IMR-90 (cell line): ENCODE measurements at regions not wholly inside any gene's neighbourhood (a gene's known extent, or its start where the extent isn't known, plus 50 kb on each side); places are given as distances from the start of the nearest gene placed in this dataset.

Experiments
- ATAC-seq: fragments of 200-7000 bp; cut with Tn5 transposase; 2 replicates; pipeline ENCODE4 v1.9.1; 2020; ENCODE audit warnings: low read depth, mild to moderate bottlenecking, moderate library complexity
- BruUV-seq: library from RNA; stranded (reverse); fragments of 400-500 nt; replicated peaks from 2 replicates; lab custom pipeline; 2021; lab: Mats Ljungman, UMichigan
- CTCF ChIA-PET: fragments of 300-600 bp; formaldehyde crosslinking; extraction: SDS; loops from one replicate; lab custom pipeline; 2021; ENCODE audit warnings: antibody characterized with exemption; lab: Yijun Ruan, JAX
- POLR2A ChIA-PET: fragments of 300-600 bp; sonication (Branson Sonifier 250); formaldehyde crosslinking; loops from one replicate; lab custom pipeline; 2022; ENCODE audit warnings: antibody characterized with exemption; ENCODE audit not compliant: unreplicated experiment; lab: Charles Lee
- DNase-seq: peaks from one replicate; pipeline ENCODE4 v3.0.0; 2013
- H2AFZ ChIP-seq: replicated peaks from 2 replicates; pipeline ENCODE3; 2013; ENCODE audit warnings: low read length, mild to moderate bottlenecking; ENCODE audit not compliant: poor library complexity
- H2AK5ac ChIP-seq: 2 replicates; pipeline ENCODE4 v1.6.1; 2013; ENCODE audit warnings: low read depth, low read length, inconsistent platforms
- H2AK9ac ChIP-seq: replicated peaks from 2 replicates; pipeline ENCODE3; 2013; ENCODE audit warnings: mild to moderate bottlenecking, low read depth, low read length, moderate library complexity; ENCODE audit not compliant: poor library complexity
- H2BK120ac ChIP-seq: 2 replicates; pipeline ENCODE4 v1.6.1; 2013; ENCODE audit warnings: low read depth, low read length, inconsistent platforms
- H2BK15ac ChIP-seq: 3 replicates; pipeline ENCODE4 v1.6.1; 2013; ENCODE audit warnings: low read depth, low read length, inconsistent platforms
- H2BK20ac ChIP-seq: 2 replicates; pipeline ENCODE4 v1.6.1; 2013; ENCODE audit warnings: low read depth, mild to moderate bottlenecking, inconsistent platforms, low read length, moderate library complexity
- H2BK5ac ChIP-seq: 2 replicates; pipeline ENCODE4 v1.6.1; 2013; ENCODE audit warnings: mild to moderate bottlenecking, low read depth, low read length, inconsistent platforms; ENCODE audit not compliant: poor library complexity, severe bottlenecking
- H3K14ac ChIP-seq: replicated peaks from 2 replicates; pipeline ENCODE4 v1.6.1; 2013; ENCODE audit warnings: low read depth, low read length, inconsistent platforms
- H3K18ac ChIP-seq: 2 replicates; pipeline ENCODE4 v1.6.1; 2013; ENCODE audit warnings: low read depth, low read length, control low read depth
- H3K23ac ChIP-seq: 2 replicates; pipeline ENCODE4 v1.6.1; 2013; ENCODE audit warnings: low read depth, low read length, inconsistent platforms
- H3K27ac ChIP-seq: 2 replicates; pipeline ENCODE4 v1.5.1; 2013; ENCODE audit warnings: mild to moderate bottlenecking, control low read depth, low read length; ENCODE audit not compliant: insufficient read depth
- H3K27me3 ChIP-seq: 2 replicates; pipeline ENCODE4 v1.6.1; 2013; ENCODE audit warnings: low read length; ENCODE audit not compliant: control insufficient read depth, insufficient read depth
- H3K36me3 ChIP-seq: 2 replicates; pipeline ENCODE4 v1.6.1; 2013; ENCODE audit warnings: low read length, mixed read lengths; ENCODE audit not compliant: control insufficient read depth, insufficient read depth
- H3K4ac ChIP-seq: 2 replicates; pipeline ENCODE4 v1.6.1; 2013; ENCODE audit warnings: low read depth, low read length, inconsistent platforms
- H3K4me1 ChIP-seq: 2 replicates; pipeline ENCODE4 v1.6.1; 2013; ENCODE audit warnings: low read length, mixed read lengths; ENCODE audit not compliant: control insufficient read depth, insufficient read depth
- H3K4me2 ChIP-seq: 2 replicates; pipeline ENCODE4 v1.6.1; 2013; ENCODE audit warnings: low read depth, mild to moderate bottlenecking, control low read depth, low read length, moderate library complexity
- H3K4me3 ChIP-seq: 2 replicates; pipeline ENCODE4 v1.5.1; 2013; ENCODE audit warnings: low read depth, mild to moderate bottlenecking, control low read depth, low read length, moderate library complexity; ENCODE audit not compliant: insufficient read depth
- H3K56ac ChIP-seq: 2 replicates; pipeline ENCODE4 v1.6.1; 2013; ENCODE audit warnings: low read length, inconsistent platforms; ENCODE audit not compliant: insufficient read depth; ENCODE audit errors: extremely low read depth
- H3K79me1 ChIP-seq, 2 experiments: 2 replicates each; pipeline ENCODE4 v1.6.1; 2013; ENCODE audit warnings: low read length in 2 of 2, inconsistent platforms in 1 of 2, low read depth in 1 of 2
- H3K9ac ChIP-seq: 2 replicates; pipeline ENCODE4 v1.6.1; 2013; ENCODE audit warnings: low read depth, low read length, control low read depth
- H3K9me1 ChIP-seq: 2 replicates; pipeline ENCODE4 v1.6.1; 2013; ENCODE audit warnings: low read length, inconsistent platforms; ENCODE audit not compliant: insufficient read depth
- H3K9me3 ChIP-seq: 2 replicates; pipeline ENCODE4 v1.6.1; 2013; ENCODE audit warnings: low read length; ENCODE audit not compliant: control insufficient read depth, insufficient read depth
- H4K20me1 ChIP-seq: 2 replicates; pipeline ENCODE4 v1.6.1; 2013; ENCODE audit warnings: low read length, inconsistent platforms; ENCODE audit not compliant: insufficient read depth
- H4K5ac ChIP-seq: 2 replicates; pipeline ENCODE4 v1.6.1; 2013; ENCODE audit warnings: mild to moderate bottlenecking, low read depth, low read length, control low read depth
- H4K8ac ChIP-seq, 2 experiments: 2 replicates each; pipeline ENCODE4 v1.6.1; 2013; ENCODE audit warnings: low read depth in 2 of 2, low read length in 2 of 2, control low read depth in 1 of 2, inconsistent platforms in 1 of 2
- H4K91ac ChIP-seq: 2 replicates; pipeline ENCODE4 v1.6.1; 2013; ENCODE audit warnings: low read depth, low read length, inconsistent platforms; ENCODE audit not compliant: insufficient read depth
- CHD1 ChIP-seq: IDR thresholded peaks from 2 replicates; pipeline ENCODE4 v1.6.1; 2012; ENCODE audit warnings: low read depth, low read length, improper control_type of control experiment
- MAFK ChIP-seq: IDR thresholded peaks from 2 replicates; pipeline ENCODE4 v1.6.1; 2012; ENCODE audit warnings: low read depth, low read length, improper control_type of control experiment
- WGBS, 2 experiments: methylation state at CpG; one replicate each; pipeline versions ENCODE4 v1.1.5 to v1.1.7; 2013; ENCODE audit warnings: missing lambda C conversion rate in 2 of 2; ENCODE audit not compliant: insufficient read length in 1 of 2; ENCODE audit errors: extremely low coverage in 2 of 2; 5-methylcytosine and 5-hydroxymethylcytosine counted together
- dilution Hi-C: fragments of 300-500 bp; cut with HindIII; formaldehyde crosslinking; loops from one replicate; pipeline ENCODE4 v1.14.3; 2018; ENCODE audit warnings: low sequenced_read_pairs; ENCODE audit not compliant: unreplicated experiment
- in situ Hi-C: fragments of 300-500 bp; cut with MboI; formaldehyde crosslinking; loops from 3 replicates; pipeline ENCODE4 v1.14.3; 2019; ENCODE audit warnings: low sequenced_read_pairs, inconsistent platforms, mixed read lengths
- intact Hi-C: fragments of 100-400 bp; cut with micrococcal nuclease; formaldehyde crosslinking; loops from 2 replicates; pipeline ENCODE4 v1.10.0; 2022

GRCh38 chr3:65028024-65028423 lies 340.2 kb upstream of the ADAMTS9 start:
- no peak overlapping the region for H2BK15ac ChIP-seq
- H3K4me2 ChIP-seq = no peak overlapping the region
- peaks cover 3% of the 10 kb centered on the region; the same call in 1 of the 2 replicates for H3K9me1 ChIP-seq
- no peak overlapping the region for H3K23ac ChIP-seq
- no CpG with 5 or more reads among the region's 2 CpGs for WGBS, 2 experiments
- no peak overlapping the region for H2BK120ac ChIP-seq
- intact Hi-C loops (no loop called here), in situ Hi-C loops (no loop called here), dilution Hi-C loops (no loop called here)
- H2AK9ac ChIP-seq = no peak overlapping the region
- no peak for DNase-seq
- no peaks in the 10 kb centered on the region for H3K79me1 ChIP-seq
- H4K5ac ChIP-seq = no peak overlapping the region
- no peak overlapping the region for H4K91ac ChIP-seq
- H3K4me1 ChIP-seq = peaks cover 2% of the 10 kb centered on the region; the same call in 1 of the 2 replicates
- TF ChIP-seq MAFK (no peak), CHD1 (no peak)
- H3K27ac ChIP-seq = no peak overlapping the region
- H3K9me3 ChIP-seq = 0 out of 2 replicates have a peak, but pooled peaks cover 1% of the 10 kb centered on the region
- ATAC-seq = no peak
- no peak overlapping the region for H3K4ac ChIP-seq
- H3K56ac ChIP-seq = no peak overlapping the region
- no peak overlapping the region for H2BK5ac ChIP-seq
- ChIA-PET CTCF (interaction anchor here (1.4 kb wide), 1 partner anchor 12 kb away, joined by 3 read pairs; no protein-coding TSS in a partner anchor), POLR2A (no interaction called here)
- no peak overlapping the region for H2BK20ac ChIP-seq
- no peak overlapping the region for H3K9ac ChIP-seq
- no peak overlapping the region for H2AK5ac ChIP-seq
- H3K4me3 ChIP-seq = no peak overlapping the region
- no peaks in the 10 kb centered on the region for H3K36me3 ChIP-seq
- BruUV-seq = no TSS peak
- H3K14ac ChIP-seq = no peak overlapping the region
- no peak overlapping the region for H2AFZ ChIP-seq
- H3K27me3 ChIP-seq = peaks cover 1% of the 10 kb centered on the region; the same call in 1 of the 2 replicates
- no peak overlapping the region for H4K8ac ChIP-seq
- no peak overlapping the region for H3K18ac ChIP-seq
- no peaks in the 10 kb centered on the region for H4K20me1 ChIP-seq
